Thyroid gland (tissue), 4 donors: ENCODE measurements at regions not wholly inside any gene's neighbourhood (a gene's known extent, or its start where the extent isn't known, plus 50 kb on each side); places are given as distances from the start of the nearest gene placed in this dataset.

Experiments
- POLR2A ChIP-seq, 2 donors: fragments of 450-650 bp; IDR thresholded peaks; one replicate each; pipeline ENCODE4 v1.6.1; 2017; ENCODE audit warnings: antibody characterized with exemption in 2 of 2, mild to moderate bottlenecking in 2 of 2, moderate library complexity in 1 of 2
- TF ChIP-seq, protein P1 (sequence below), 6 experiments: fragments of 200-600 bp in 3 of 6; fragments of 450-650 bp in 3 of 6; sonication (generic) in 3 of 6; IDR thresholded peaks; one replicate each; pipeline ENCODE4 v1.5.1; 2016 to 2019; ENCODE audit warnings: antibody characterized with exemption in 6 of 6, mild to moderate bottlenecking in 2 of 6, inconsistent platforms in 1 of 6, moderate library complexity in 1 of 6

DNA sequence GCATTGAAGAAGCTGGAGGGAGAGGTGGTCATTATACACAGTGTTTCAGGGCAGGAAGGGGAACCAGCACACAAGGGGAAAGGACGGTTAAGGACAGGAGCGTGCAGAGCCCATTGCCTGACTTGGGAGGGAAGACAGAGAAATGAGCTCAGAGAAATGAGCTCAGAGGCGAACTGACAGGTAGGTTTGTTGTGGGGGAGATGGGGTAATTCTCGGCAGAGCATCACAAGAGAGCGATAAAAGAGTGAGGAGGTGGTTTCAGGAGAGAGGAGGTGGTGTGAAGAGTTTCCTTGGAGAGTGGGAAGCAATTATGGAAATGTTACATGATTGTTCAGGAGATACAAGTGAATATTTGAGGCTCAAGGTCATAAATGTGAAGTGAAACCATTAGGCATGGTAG is 61.0 kb downstream of the MRGPRX1 start:
- TF ChIP-seq, protein P1, sequence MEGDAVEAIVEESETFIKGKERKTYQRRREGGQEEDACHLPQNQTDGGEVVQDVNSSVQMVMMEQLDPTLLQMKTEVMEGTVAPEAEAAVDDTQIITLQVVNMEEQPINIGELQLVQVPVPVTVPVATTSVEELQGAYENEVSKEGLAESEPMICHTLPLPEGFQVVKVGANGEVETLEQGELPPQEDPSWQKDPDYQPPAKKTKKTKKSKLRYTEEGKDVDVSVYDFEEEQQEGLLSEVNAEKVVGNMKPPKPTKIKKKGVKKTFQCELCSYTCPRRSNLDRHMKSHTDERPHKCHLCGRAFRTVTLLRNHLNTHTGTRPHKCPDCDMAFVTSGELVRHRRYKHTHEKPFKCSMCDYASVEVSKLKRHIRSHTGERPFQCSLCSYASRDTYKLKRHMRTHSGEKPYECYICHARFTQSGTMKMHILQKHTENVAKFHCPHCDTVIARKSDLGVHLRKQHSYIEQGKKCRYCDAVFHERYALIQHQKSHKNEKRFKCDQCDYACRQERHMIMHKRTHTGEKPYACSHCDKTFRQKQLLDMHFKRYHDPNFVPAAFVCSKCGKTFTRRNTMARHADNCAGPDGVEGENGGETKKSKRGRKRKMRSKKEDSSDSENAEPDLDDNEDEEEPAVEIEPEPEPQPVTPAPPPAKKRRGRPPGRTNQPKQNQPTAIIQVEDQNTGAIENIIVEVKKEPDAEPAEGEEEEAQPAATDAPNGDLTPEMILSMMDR (IDR thresholded peaks at IDR 0.05): no peak
- no peak for TF ChIP-seq POLR2A (IDR thresholded peaks at IDR 0.05)
